Mesendoderm (in vitro differentiated cells): ENCODE measurements at regions not wholly inside any gene's neighbourhood (a gene's known extent, or its start where the extent isn't known, plus 50 kb on each side); places are given as distances from the start of the nearest gene placed in this dataset.

ENCODE experiments used
- DNase-seq: peaks from one replicate; pipeline ENCODE4 v3.0.0; 2013
- H2AK5ac ChIP-seq: 2 replicates; pipeline ENCODE4 v1.6.1; 2013; ENCODE audit warnings: low read length, inconsistent platforms
- H2BK120ac ChIP-seq: 2 replicates; pipeline ENCODE4 v1.6.1; 2013; ENCODE audit warnings: low read depth, mild to moderate bottlenecking, low read length, moderate library complexity, mixed read lengths
- H2BK15ac ChIP-seq: replicated peaks from 2 replicates; pipeline ENCODE4 v1.6.1; 2013; ENCODE audit warnings: low read depth, mild to moderate bottlenecking, moderate library complexity
- H2BK5ac ChIP-seq: 2 replicates; pipeline ENCODE4 v1.6.1; 2013; ENCODE audit warnings: low read length, inconsistent platforms
- H3K18ac ChIP-seq: 2 replicates; pipeline ENCODE4 v1.6.1; 2013; ENCODE audit warnings: mild to moderate bottlenecking, low read length, mixed read lengths
- H3K23ac ChIP-seq: one replicate; pipeline ENCODE4 v1.6.1; 2013; ENCODE audit warnings: low read length
- H3K27ac ChIP-seq: 2 replicates; pipeline ENCODE4 v1.5.1; 2013; ENCODE audit warnings: low read depth, mild to moderate bottlenecking, inconsistent platforms, low read length, moderate library complexity
- H3K27me3 ChIP-seq: 2 replicates; pipeline ENCODE4 v1.6.1; 2013; ENCODE audit warnings: low read length, control low read depth, mild to moderate bottlenecking, inconsistent platforms; ENCODE audit not compliant: insufficient read depth, poor library complexity
- H3K36me3 ChIP-seq: 2 replicates; pipeline ENCODE4 v1.6.1; 2013; ENCODE audit warnings: low read length, inconsistent platforms; ENCODE audit not compliant: control insufficient read depth, insufficient read depth
- H3K4ac ChIP-seq: one replicate; pipeline ENCODE4 v1.6.1; 2013; ENCODE audit warnings: low read depth, mild to moderate bottlenecking, low read length, moderate library complexity
- H3K4me1 ChIP-seq: 2 replicates; pipeline ENCODE4 v1.6.1; 2013; ENCODE audit warnings: low read depth, low read length, inconsistent platforms; ENCODE audit not compliant: control insufficient read depth
- H3K4me2 ChIP-seq: 2 replicates; pipeline ENCODE4 v1.6.1; 2013; ENCODE audit warnings: low read length
- H3K4me3 ChIP-seq: 2 replicates; pipeline ENCODE4 v1.5.1; 2013; ENCODE audit warnings: mild to moderate bottlenecking, low read length
- H3K56ac ChIP-seq: one replicate; pipeline ENCODE4 v1.6.1; 2013; ENCODE audit warnings: low read length
- H3K79me1 ChIP-seq: 2 replicates; pipeline ENCODE4 v1.6.1; 2013; ENCODE audit warnings: low read length, inconsistent platforms
- H3K79me2 ChIP-seq: 2 replicates; pipeline ENCODE4 v1.6.1; 2013; ENCODE audit warnings: mild to moderate bottlenecking, low read length; ENCODE audit not compliant: control insufficient read depth, insufficient read depth
- H3K9ac ChIP-seq: 2 replicates; pipeline ENCODE4 v1.6.1; 2013; ENCODE audit warnings: low read length, inconsistent platforms
- H4K5ac ChIP-seq: one replicate; pipeline ENCODE4 v1.6.1; 2013; ENCODE audit warnings: low read length
- H4K8ac ChIP-seq: one replicate; pipeline ENCODE4 v1.6.1; 2013; ENCODE audit warnings: low read depth, mild to moderate bottlenecking, control low read depth, low read length, moderate library complexity
- WGBS: extraction: QIAGEN DNeasy Blood & Tissue Kit; methylation state at CpG from one replicate; pipeline ENCODE4 v1.1.7; 2013; ENCODE audit warnings: low lambda C conversion rate, missing lambda C conversion rate; ENCODE audit not compliant: insufficient coverage; ENCODE audit errors: extremely low coverage; 5-methylcytosine and 5-hydroxymethylcytosine counted together

- Histone ChIP-seq H3K27me3 (no peaks in the 10 kb centered on the region), H2BK15ac (no peak overlapping the region), H2AK5ac (no peak overlapping the region), H3K56ac (no peak overlapping the region), H3K4me3 (no peak overlapping the region), H4K8ac (no peak overlapping the region), H3K9ac (no peak overlapping the region), H3K79me2 (no peaks in the 10 kb centered on the region), H3K18ac (no peak overlapping the region), H3K27ac (no peak overlapping the region), H2BK120ac (no peak overlapping the region), H4K5ac (no peak overlapping the region), H3K4ac (no peak overlapping the region), H3K4me1 (no peaks in the 10 kb centered on the region), H3K36me3 (no peaks in the 10 kb centered on the region), H3K23ac (no peak overlapping the region), H2BK5ac (no peak overlapping the region), H3K79me1 (no peaks in the 10 kb centered on the region), H3K4me2 (no peak overlapping the region)
- no CpG with 5 or more reads among the region's 9 CpGs for WGBS
- no peak for DNase-seq
Observed at GRCh38 chr16:80016731-80017326, 416.3 kb upstream of the MAF start.

DNA sequence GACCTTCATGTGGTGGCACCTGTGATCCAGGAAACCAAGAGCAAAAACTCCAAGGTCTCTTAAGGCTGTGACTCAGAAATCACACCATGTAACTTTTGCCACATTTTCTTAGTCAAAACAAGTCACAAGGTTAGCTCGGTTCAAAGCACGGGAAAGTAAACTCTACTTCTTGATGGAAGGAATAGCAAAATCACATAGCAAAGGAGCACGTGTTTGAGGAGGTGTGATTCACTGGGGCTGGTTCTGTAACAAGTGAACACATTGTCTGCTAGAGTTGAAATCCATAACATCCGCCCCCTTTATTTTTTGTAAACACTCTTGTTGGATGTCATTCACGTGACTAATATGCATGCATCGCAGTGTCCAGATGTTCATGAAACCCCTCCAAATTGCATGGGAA, 415.0 kb upstream of the MAF start:
- Histone ChIP-seq H4K8ac (no peak overlapping the region), H3K4me2 (no peak overlapping the region), H3K23ac (no peak overlapping the region), H3K36me3 (no peaks in the 10 kb centered on the region), H2BK15ac (no peak overlapping the region), H4K5ac (no peak overlapping the region), H3K18ac (no peak overlapping the region), H2AK5ac (no peak overlapping the region), H3K56ac (no peak overlapping the region), H3K9ac (no peak overlapping the region), H3K4ac (no peak overlapping the region), H2BK120ac (no peak overlapping the region), H3K4me1 (no peaks in the 10 kb centered on the region), H2BK5ac (no peak overlapping the region), H3K4me3 (no peak overlapping the region), H3K27ac (no peak overlapping the region), H3K79me1 (no peaks in the 10 kb centered on the region), H3K27me3 (no peaks in the 10 kb centered on the region), H3K79me2 (no peaks in the 10 kb centered on the region)
- no peak for DNase-seq
- no CpG with 5 or more reads among the region's 6 CpGs for WGBS

GRCh38 chr16:80014241-80014939, 413.9 kb upstream of the MAF start:
- Histone ChIP-seq H3K4ac (no peak overlapping the region), H3K27me3 (no peaks in the 10 kb centered on the region), H4K5ac (no peak overlapping the region), H3K4me2 (no peak overlapping the region), H3K4me3 (no peak overlapping the region), H3K79me2 (no peaks in the 10 kb centered on the region), H3K36me3 (no peaks in the 10 kb centered on the region), H3K18ac (no peak overlapping the region), H3K9ac (no peak overlapping the region), H2BK120ac (no peak overlapping the region), H2AK5ac (no peak overlapping the region), H2BK5ac (no peak overlapping the region), H3K23ac (no peak overlapping the region), H3K27ac (no peak overlapping the region), H4K8ac (no peak overlapping the region), H2BK15ac (no peak overlapping the region), H3K79me1 (no peaks in the 10 kb centered on the region), H3K4me1 (no peaks in the 10 kb centered on the region), H3K56ac (no peak overlapping the region)
- DNase-seq: no peak
- no CpG with 5 or more reads among the region's 1 CpG for WGBS

DNA sequence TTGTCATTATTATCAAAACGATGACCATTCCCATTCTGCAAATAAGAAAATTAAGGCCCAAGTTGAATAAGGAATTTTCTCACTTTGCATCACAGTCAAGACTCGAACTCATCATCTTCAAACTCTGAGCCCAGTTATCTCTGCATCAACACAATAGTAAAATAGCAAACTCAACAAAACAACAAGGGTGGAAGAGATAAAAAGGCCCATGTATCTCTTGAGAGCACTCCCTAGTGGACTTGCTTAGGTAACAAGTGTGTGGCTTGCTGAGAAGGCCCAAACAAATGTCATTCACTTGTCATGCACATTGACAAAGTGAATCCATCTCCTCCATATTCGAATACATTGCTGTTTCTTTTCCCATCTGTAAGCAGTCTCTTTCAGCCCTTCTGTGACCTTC, 412.0 kb upstream of the MAF start:
- Histone ChIP-seq H3K79me2 (no peaks in the 10 kb centered on the region), H3K4ac (no peak overlapping the region)
- DNase-seq: no peak

DNA sequence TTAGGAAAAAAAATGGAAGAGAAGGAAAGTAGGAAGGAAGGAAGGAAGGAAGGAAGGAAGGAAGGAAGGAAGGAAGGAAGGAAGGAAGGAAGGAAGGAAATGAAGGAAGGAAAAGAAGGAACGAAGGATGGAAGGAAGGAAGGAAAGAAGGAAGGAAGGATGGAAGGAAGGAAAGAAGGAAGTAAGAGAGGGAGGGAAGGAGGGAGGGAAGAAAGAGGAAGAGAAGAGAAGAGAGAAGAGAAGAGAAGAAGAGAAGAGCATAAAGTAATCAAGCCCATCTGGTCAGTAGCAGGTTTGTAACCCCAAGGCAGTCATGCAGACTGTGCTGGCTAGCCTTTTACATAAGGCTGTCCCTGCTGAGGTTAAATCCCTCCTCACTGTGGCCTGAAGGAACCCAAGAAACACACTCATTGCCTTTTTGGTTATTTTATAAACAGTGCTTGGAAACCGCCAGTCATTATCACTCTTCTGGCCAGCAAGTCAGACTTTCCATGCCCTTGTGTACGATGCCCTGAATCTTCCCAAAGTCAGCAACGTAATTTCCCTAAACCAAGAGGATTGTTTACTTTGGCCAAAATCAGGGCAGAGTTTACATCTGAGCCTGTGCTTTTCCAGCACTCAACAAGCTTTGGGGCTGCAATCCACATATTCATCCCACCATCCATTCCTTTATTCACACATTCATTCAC, 409.6 kb upstream of the MAF start:
- no peak overlapping the region for H3K23ac ChIP-seq
- no peaks in the 10 kb centered on the region for H3K27me3 ChIP-seq
- no peak overlapping the region for H3K27ac ChIP-seq
- no peak overlapping the region for H2BK5ac ChIP-seq
- WGBS: 100% methylated on average over 1 of the region's 4 CpGs
- no peak overlapping the region for H4K8ac ChIP-seq
- no peak overlapping the region for H4K5ac ChIP-seq
- no peak overlapping the region for H3K9ac ChIP-seq
- no peaks in the 10 kb centered on the region for H3K4me1 ChIP-seq
- H3K79me1 ChIP-seq: no peaks in the 10 kb centered on the region
- no peak overlapping the region for H2AK5ac ChIP-seq
- no peaks in the 10 kb centered on the region for H3K79me2 ChIP-seq
- H3K36me3 ChIP-seq: no peaks in the 10 kb centered on the region
- no peak overlapping the region for H2BK15ac ChIP-seq
- H3K18ac ChIP-seq: no peak overlapping the region
- H3K4ac ChIP-seq: no peak overlapping the region
- DNase-seq: no peak
- H2BK120ac ChIP-seq: no peak overlapping the region
- no peak overlapping the region for H3K56ac ChIP-seq
- H3K4me2 ChIP-seq: no peak overlapping the region
- no peak overlapping the region for H3K4me3 ChIP-seq

More for the DNA sequence above, 412.0 kb upstream of the MAF start:
- H3K23ac ChIP-seq: no peak overlapping the region
- no peak overlapping the region for H4K8ac ChIP-seq
- H3K4me1 ChIP-seq: no peaks in the 10 kb centered on the region
- H3K18ac ChIP-seq: no peak overlapping the region
- H2BK5ac ChIP-seq: no peak overlapping the region
- H3K27me3 ChIP-seq: no peaks in the 10 kb centered on the region
- H3K4me3 ChIP-seq: no peak overlapping the region
- H3K36me3 ChIP-seq: no peaks in the 10 kb centered on the region
- H3K27ac ChIP-seq: no peak overlapping the region
- H2AK5ac ChIP-seq: no peak overlapping the region
- H2BK15ac ChIP-seq: no peak overlapping the region
- no peaks in the 10 kb centered on the region for H3K79me1 ChIP-seq
- no peak overlapping the region for H4K5ac ChIP-seq
- no peak overlapping the region for H3K56ac ChIP-seq
- H3K9ac ChIP-seq: no peak overlapping the region
- no peak overlapping the region for H3K4me2 ChIP-seq
- WGBS: no CpG with 5 or more reads among the region's 3 CpGs
- no peak overlapping the region for H2BK120ac ChIP-seq
